Endothelial cell of umbilical vein (primary cell): ENCODE measurements at regions not wholly inside any gene's neighbourhood (a gene's known extent, or its start where the extent isn't known, plus 50 kb on each side); places are given as distances from the start of the nearest gene placed in this dataset.

Source experiments
- BruUV-seq: library from RNA; stranded (reverse); fragments of 400-500 nt; replicated peaks from 2 replicates; lab custom pipeline; 2021; lab: Mats Ljungman, UMichigan
- CTCF ChIA-PET: fragments of 300-600, 350-600 bp; sonication (Branson Sonifier 250); formaldehyde crosslinking; loops from one replicate; lab custom pipeline; 2021; ENCODE audit warnings: antibody characterized with exemption, inconsistent platforms; lab: Charles Lee
- POLR2A ChIA-PET: fragments of 300-600, 350-600 bp; sonication (Branson Sonifier 250); formaldehyde crosslinking; loops from one replicate; lab custom pipeline; 2021; ENCODE audit warnings: antibody characterized with exemption, inconsistent platforms; lab: Charles Lee
- DNase-seq: peaks from one replicate; pipeline ENCODE4 v3.0.0-alpha.2; 2011; ENCODE audit warnings: low read depth, low spot score
- FAIRE-seq: peaks from 2 replicates; lab custom pipeline; 2011; peaks lifted over from hg19 to GRCh38; lab: Jason Lieb, UNC
- H2AFZ ChIP-seq: 2 replicates; pipeline ENCODE4 v1.6.0; 2012; ENCODE audit warnings: low read depth, low read length, control low read depth, inconsistent platforms
- H3K27ac ChIP-seq: 2 replicates; pipeline ENCODE4 v1.5.1; 2011; ENCODE audit warnings: low read depth, mild to moderate bottlenecking, control low read depth, low read length, moderate library complexity; ENCODE audit not compliant: insufficient read depth
- H3K27me3 ChIP-seq, 2 experiments: 2 replicates each; pipeline versions ENCODE4 v1.6.0 to v1.6.1; 2011; ENCODE audit warnings: low read length in 2 of 2, mixed read lengths in 1 of 2; ENCODE audit not compliant: control insufficient read depth in 2 of 2, insufficient read depth in 2 of 2
- H3K36me3 ChIP-seq, 2 experiments: 2 replicates in 1 of 2; 3 replicates in 1 of 2; pipeline ENCODE4 v1.5.1; 2011; ENCODE audit warnings: low read length in 2 of 2, mild to moderate bottlenecking in 1 of 2, moderate library complexity in 1 of 2; ENCODE audit not compliant: control insufficient read depth in 2 of 2, insufficient read depth in 2 of 2; ENCODE audit errors: extremely low read depth in 1 of 2
- H3K4me1 ChIP-seq: 3 replicates; pipeline ENCODE4 v1.5.1; 2011; ENCODE audit warnings: mild to moderate bottlenecking, low read length; ENCODE audit not compliant: control insufficient read depth, insufficient read depth; ENCODE audit errors: extremely low read depth
- H3K4me2 ChIP-seq: 2 replicates; pipeline ENCODE4 v1.6.1; 2011; ENCODE audit warnings: low read length, control low read depth, mixed read lengths; ENCODE audit not compliant: insufficient read depth
- H3K4me3 ChIP-seq, 3 experiments: fragments of 200-600 bp in 1 of 3; sonication (generic), shearing (Covaris generic) in 1 of 3; replicated peaks in 1 of 3; 2 replicates each; pipeline ENCODE4 v1.5.1; 2011 to 2016; ENCODE audit warnings: control low read depth in 3 of 3, low read length in 3 of 3, mild to moderate bottlenecking in 2 of 3, inconsistent platforms in 1 of 3, low read depth in 1 of 3, moderate library complexity in 1 of 3; ENCODE audit not compliant: insufficient read depth in 1 of 3
- H3K79me2 ChIP-seq: 2 replicates; pipeline ENCODE4 v1.6.0; 2012; ENCODE audit warnings: low read length, inconsistent platforms; ENCODE audit not compliant: control insufficient read depth, insufficient read depth
- H3K9ac ChIP-seq: replicated peaks from 2 replicates; pipeline ENCODE3; 2011; ENCODE audit warnings: low read length, control low read depth; ENCODE audit not compliant: insufficient read depth; ENCODE audit errors: extremely low read depth
- H3K9me1 ChIP-seq: replicated peaks from 3 replicates; pipeline ENCODE4 v1.6.0; 2011; ENCODE audit warnings: mild to moderate bottlenecking, low read length; ENCODE audit not compliant: control insufficient read depth, insufficient read depth; ENCODE audit errors: extremely low read depth
- H3K9me3 ChIP-seq: replicated peaks from 2 replicates; pipeline ENCODE4 v1.5.1; 2012; ENCODE audit warnings: low read length, inconsistent platforms; ENCODE audit not compliant: control insufficient read depth, insufficient read depth
- H4K20me1 ChIP-seq: replicated peaks from 2 replicates; pipeline ENCODE3; 2011; ENCODE audit warnings: mild to moderate bottlenecking, low read length; ENCODE audit not compliant: control insufficient read depth, insufficient read depth; ENCODE audit errors: extremely low read depth
- CTCF ChIP-seq, 2 donors: IDR thresholded peaks; 1 replicate in 1 of 2; 2 replicates in 1 of 2; pipeline ENCODE4 v1.5.1; 2011; ENCODE audit warnings: low read length in 2 of 2, mild to moderate bottlenecking in 2 of 2, moderate library complexity in 2 of 2, control low read depth in 1 of 2, inconsistent platforms in 1 of 2, low read depth in 1 of 2; ENCODE audit not compliant: insufficient read depth in 1 of 2; ENCODE audit errors: extremely low read depth in 1 of 2
- EZH2 ChIP-seq: IDR thresholded peaks from 2 replicates; pipeline ENCODE4 v1.6.1; 2012; ENCODE audit warnings: borderline replicate concordance, low read depth, mild to moderate bottlenecking, moderate library complexity, low read length, inconsistent platforms; ENCODE audit not compliant: severe bottlenecking
- FOS ChIP-seq: IDR thresholded peaks from 2 replicates; pipeline ENCODE4 v1.6.1; 2011; ENCODE audit warnings: mild to moderate bottlenecking, low read length, moderate library complexity, borderline replicate concordance; ENCODE audit not compliant: insufficient read depth
- GATA2 ChIP-seq: IDR thresholded peaks from 2 replicates; pipeline ENCODE4 v1.7.0; 2011; ENCODE audit warnings: low read depth, mild to moderate bottlenecking, moderate library complexity, mixed read lengths, low read length; ENCODE audit not compliant: insufficient read length, insufficient read depth
- JUN ChIP-seq: IDR thresholded peaks from 2 replicates; pipeline ENCODE4 v1.6.1; 2011; ENCODE audit warnings: borderline replicate concordance, low read depth; ENCODE audit not compliant: insufficient read length, insufficient read depth
- MAX ChIP-seq: IDR thresholded peaks from 2 replicates; pipeline ENCODE4 v1.6.1; 2011; ENCODE audit not compliant: insufficient read depth, insufficient read length
- MYC ChIP-seq: IDR thresholded peaks from one replicate; pipeline ENCODE4 v1.6.1; 2011; ENCODE audit warnings: mild to moderate bottlenecking, low read depth, low read length
- POLR2A ChIP-seq: IDR thresholded peaks from 2 replicates; pipeline ENCODE4 v1.6.1; 2012; ENCODE audit warnings: low read depth, mild to moderate bottlenecking, control low read depth, low read length
- POLR2AphosphoS5 ChIP-seq: IDR thresholded peaks from 2 replicates; pipeline ENCODE4 v1.6.1; 2012; ENCODE audit warnings: low read depth, mild to moderate bottlenecking, control low read depth, low read length, moderate library complexity; ENCODE audit not compliant: insufficient read depth
- dilution Hi-C: fragments of 300-500 bp; cut with MboI; formaldehyde crosslinking; loops from one replicate; pipeline ENCODE4 v1.15.0; 2019; ENCODE audit warnings: low sequenced_read_pairs; ENCODE audit not compliant: extremely low pct_ligation_motif_present
- intact Hi-C: fragments of 100-400 bp; cut with micrococcal nuclease; formaldehyde crosslinking; loops from one replicate; pipeline ENCODE4 v1.10.0; 2022

GRCh38 chr7:153027210-153027609, 267.7 kb downstream of the ACTR3B start:
- FAIRE-seq = no peak
- Histone ChIP-seq H3K79me2 (no peaks in the 10 kb centered on the region), H3K9me3 (peaks cover 2% of the 10 kb centered on the region), H3K9ac (no peak overlapping the region), H3K4me2 (no peak overlapping the region), H4K20me1 (no peaks in the 10 kb centered on the region), H3K4me1 (no peaks in the 10 kb centered on the region), H3K9me1 (no peaks in the 10 kb centered on the region), H2AFZ (no peak overlapping the region), H3K27ac (no peak overlapping the region), H3K36me3 (no peaks in the 10 kb centered on the region), H3K27me3 (no peaks in the 10 kb centered on the region), H3K4me3 (no peak overlapping the region)
- ChIA-PET CTCF (no interaction called here), POLR2A (no interaction called here)
- dilution Hi-C loops (no loop called here), intact Hi-C loops (no loop called here)
- no peak for DNase-seq
- no TSS peak for BruUV-seq
- no peak for TF ChIP-seq POLR2AphosphoS5
- no peak for TF ChIP-seq CTCF (IDR thresholded peaks at IDR 0.05; ENCODE audit: extremely low read depth in 1 of 2, insufficient read depth in 1 of 2, low read depth in 1 of 2, low read length in 2 of 2)
- no peak for TF ChIP-seq POLR2A
- TF ChIP-seq EZH2 = no peak
- TF ChIP-seq FOS = no peak
- no peak for TF ChIP-seq JUN
- no peak for TF ChIP-seq GATA2
- no peak for TF ChIP-seq MYC
- no peak for TF ChIP-seq MAX
